DND-41 (cell line): ENCODE measurements at regions not wholly inside any gene's neighbourhood (a gene's known extent, or its start where the extent isn't known, plus 50 kb on each side); places are given as distances from the start of the nearest gene placed in this dataset.
"Not testable (repeated sequence)": the region's sequence is repeated elsewhere in the genome, so short reads cannot be mapped to it uniquely, and the experiment has no call there.

Source experiments
- CTCF ChIP-seq: IDR thresholded peaks from 2 replicates; pipeline ENCODE4 v1.5.1; 2012; ENCODE audit warnings: borderline replicate concordance, low read length, moderate library complexity, mild to moderate bottlenecking; ENCODE audit not compliant: poor library complexity, severe bottlenecking; ENCODE audit errors: extremely low read depth
- EZH2 ChIP-seq: IDR thresholded peaks from 3 replicates; pipeline ENCODE4 v1.6.1; 2012; ENCODE audit warnings: borderline replicate concordance, low read depth, mild to moderate bottlenecking, moderate library complexity, low read length, inconsistent platforms; ENCODE audit not compliant: severe bottlenecking

- not testable (repeated sequence) for TF ChIP-seq CTCF, EZH2
These were observed 178.5 kb upstream of the C1QTNF3 start for GRCh38 chr5:34221329-34222073.
